Stomach (tissue), 4 donors: ENCODE measurements at regions not wholly inside any gene's neighbourhood (a gene's known extent, or its start where the extent isn't known, plus 50 kb on each side); places are given as distances from the start of the nearest gene placed in this dataset.

Experiments used
- CTCF ChIP-seq, 7 experiments: fragments of 450-650 bp in 4 of 7; fragments of 200-600 bp in 3 of 7; sonication (generic) in 3 of 7; IDR thresholded peaks; one replicate each; pipeline ENCODE4 v1.5.1; 2016 to 2019; ENCODE audit warnings: antibody characterized with exemption in 7 of 7, control low read depth in 2 of 7, mild to moderate bottlenecking in 1 of 7
- EP300 ChIP-seq: sonication (generic); formaldehyde crosslinking; IDR thresholded peaks from one replicate; pipeline ENCODE4 v1.6.1; 2017; ENCODE audit warnings: antibody characterized with exemption
- POLR2A ChIP-seq, 4 donors: fragments of 450-650 bp; IDR thresholded peaks; one replicate each; pipeline ENCODE4 v1.6.1; 2016; ENCODE audit warnings: antibody characterized with exemption in 4 of 4, control low read depth in 2 of 4, mild to moderate bottlenecking in 1 of 4, moderate library complexity in 1 of 4

GRCh38 chr13:71359641-71360040 is 507.4 kb downstream of the DACH1 start:
- TF ChIP-seq CTCF (IDR thresholded peaks at IDR 0.05) (no peak), POLR2A (IDR thresholded peaks at IDR 0.05) (no peak), EP300 (no peak)
